HCT116 (cell line): ENCODE measurements at regions not wholly inside any gene's neighbourhood (a gene's known extent, or its start where the extent isn't known, plus 50 kb on each side); places are given as distances from the start of the nearest gene placed in this dataset.
"Not testable (repeated sequence)": the region's sequence is repeated elsewhere in the genome, so short reads cannot be mapped to it uniquely, and the experiment has no call there.

ENCODE experiments used
- CTCF ChIP-seq, 3 experiments: fragments of 200-600 bp in 1 of 3; sonication (generic) in 1 of 3; IDR thresholded peaks in 2 of 3; conservative IDR thresholded peaks in 1 of 3; 2 replicates each; pipeline ENCODE4 v1.5.1; 2012 to 2017; ENCODE audit warnings: low read depth in 2 of 3, low read length in 2 of 3, antibody characterized with exemption in 1 of 3, borderline replicate concordance in 1 of 3, control low read depth in 1 of 3, mild to moderate bottlenecking in 1 of 3, mixed read lengths in 1 of 3, mixed run types in 1 of 3, moderate library complexity in 1 of 3; ENCODE audit not compliant: insufficient read depth in 1 of 3
- POLR2A ChIP-seq: IDR thresholded peaks from 2 replicates; pipeline ENCODE4 v1.7.0; 2011; ENCODE audit warnings: borderline replicate concordance; ENCODE audit not compliant: insufficient read depth, insufficient read length; ENCODE audit errors: extremely low read depth

- TF ChIP-seq POLR2A; CTCF (IDR thresholded peaks at IDR 0.05 in 2 of 3, conservative IDR thresholded peaks at IDR 0.05 in 1 of 3; ENCODE audit: borderline replicate concordance in 1 of 3, insufficient read depth in 1 of 3, low read depth in 2 of 3, low read length in 2 of 3): not testable (repeated sequence)
Measured at GRCh38 chr14:86775896-86776295, 1217.1 kb downstream of the GALC start.
